IMR-90 (cell line): ENCODE measurements at regions not wholly inside any gene's neighbourhood (a gene's known extent, or its start where the extent isn't known, plus 50 kb on each side); places are given as distances from the start of the nearest gene placed in this dataset.

ENCODE experiments used
- ATAC-seq: fragments of 200-7000 bp; cut with Tn5 transposase; 2 replicates; pipeline ENCODE4 v1.9.1; 2020; ENCODE audit warnings: low read depth, mild to moderate bottlenecking, moderate library complexity
- BruUV-seq: library from RNA; stranded (reverse); fragments of 400-500 nt; replicated peaks from 2 replicates; lab custom pipeline; 2021; lab: Mats Ljungman, UMichigan
- CTCF ChIA-PET: fragments of 300-600 bp; formaldehyde crosslinking; extraction: SDS; loops from one replicate; lab custom pipeline; 2021; ENCODE audit warnings: antibody characterized with exemption; lab: Yijun Ruan, JAX
- POLR2A ChIA-PET: fragments of 300-600 bp; sonication (Branson Sonifier 250); formaldehyde crosslinking; loops from one replicate; lab custom pipeline; 2022; ENCODE audit warnings: antibody characterized with exemption; ENCODE audit not compliant: unreplicated experiment; lab: Charles Lee
- DNase-seq: peaks from one replicate; pipeline ENCODE4 v3.0.0; 2013
- H2AFZ ChIP-seq: replicated peaks from 2 replicates; pipeline ENCODE3; 2013; ENCODE audit warnings: low read length, mild to moderate bottlenecking; ENCODE audit not compliant: poor library complexity
- H2AK5ac ChIP-seq: 2 replicates; pipeline ENCODE4 v1.6.1; 2013; ENCODE audit warnings: low read depth, low read length, inconsistent platforms
- H2AK9ac ChIP-seq: replicated peaks from 2 replicates; pipeline ENCODE3; 2013; ENCODE audit warnings: mild to moderate bottlenecking, low read depth, low read length, moderate library complexity; ENCODE audit not compliant: poor library complexity
- H2BK120ac ChIP-seq: 2 replicates; pipeline ENCODE4 v1.6.1; 2013; ENCODE audit warnings: low read depth, low read length, inconsistent platforms
- H2BK15ac ChIP-seq: 3 replicates; pipeline ENCODE4 v1.6.1; 2013; ENCODE audit warnings: low read depth, low read length, inconsistent platforms
- H2BK20ac ChIP-seq: 2 replicates; pipeline ENCODE4 v1.6.1; 2013; ENCODE audit warnings: low read depth, mild to moderate bottlenecking, inconsistent platforms, low read length, moderate library complexity
- H2BK5ac ChIP-seq: 2 replicates; pipeline ENCODE4 v1.6.1; 2013; ENCODE audit warnings: mild to moderate bottlenecking, low read depth, low read length, inconsistent platforms; ENCODE audit not compliant: poor library complexity, severe bottlenecking
- H3K14ac ChIP-seq: replicated peaks from 2 replicates; pipeline ENCODE4 v1.6.1; 2013; ENCODE audit warnings: low read depth, low read length, inconsistent platforms
- H3K18ac ChIP-seq: 2 replicates; pipeline ENCODE4 v1.6.1; 2013; ENCODE audit warnings: low read depth, low read length, control low read depth
- H3K23ac ChIP-seq: 2 replicates; pipeline ENCODE4 v1.6.1; 2013; ENCODE audit warnings: low read depth, low read length, inconsistent platforms
- H3K27ac ChIP-seq: 2 replicates; pipeline ENCODE4 v1.5.1; 2013; ENCODE audit warnings: mild to moderate bottlenecking, control low read depth, low read length; ENCODE audit not compliant: insufficient read depth
- H3K27me3 ChIP-seq: 2 replicates; pipeline ENCODE4 v1.6.1; 2013; ENCODE audit warnings: low read length; ENCODE audit not compliant: control insufficient read depth, insufficient read depth
- H3K36me3 ChIP-seq: 2 replicates; pipeline ENCODE4 v1.6.1; 2013; ENCODE audit warnings: low read length, mixed read lengths; ENCODE audit not compliant: control insufficient read depth, insufficient read depth
- H3K4ac ChIP-seq: 2 replicates; pipeline ENCODE4 v1.6.1; 2013; ENCODE audit warnings: low read depth, low read length, inconsistent platforms
- H3K4me1 ChIP-seq: 2 replicates; pipeline ENCODE4 v1.6.1; 2013; ENCODE audit warnings: low read length, mixed read lengths; ENCODE audit not compliant: control insufficient read depth, insufficient read depth
- H3K4me2 ChIP-seq: 2 replicates; pipeline ENCODE4 v1.6.1; 2013; ENCODE audit warnings: low read depth, mild to moderate bottlenecking, control low read depth, low read length, moderate library complexity
- H3K4me3 ChIP-seq: 2 replicates; pipeline ENCODE4 v1.5.1; 2013; ENCODE audit warnings: low read depth, mild to moderate bottlenecking, control low read depth, low read length, moderate library complexity; ENCODE audit not compliant: insufficient read depth
- H3K56ac ChIP-seq: 2 replicates; pipeline ENCODE4 v1.6.1; 2013; ENCODE audit warnings: low read length, inconsistent platforms; ENCODE audit not compliant: insufficient read depth; ENCODE audit errors: extremely low read depth
- H3K79me1 ChIP-seq, 2 experiments: 2 replicates each; pipeline ENCODE4 v1.6.1; 2013; ENCODE audit warnings: low read length in 2 of 2, inconsistent platforms in 1 of 2, low read depth in 1 of 2
- H3K9ac ChIP-seq: 2 replicates; pipeline ENCODE4 v1.6.1; 2013; ENCODE audit warnings: low read depth, low read length, control low read depth
- H3K9me1 ChIP-seq: 2 replicates; pipeline ENCODE4 v1.6.1; 2013; ENCODE audit warnings: low read length, inconsistent platforms; ENCODE audit not compliant: insufficient read depth
- H3K9me3 ChIP-seq: 2 replicates; pipeline ENCODE4 v1.6.1; 2013; ENCODE audit warnings: low read length; ENCODE audit not compliant: control insufficient read depth, insufficient read depth
- H4K20me1 ChIP-seq: 2 replicates; pipeline ENCODE4 v1.6.1; 2013; ENCODE audit warnings: low read length, inconsistent platforms; ENCODE audit not compliant: insufficient read depth
- H4K5ac ChIP-seq: 2 replicates; pipeline ENCODE4 v1.6.1; 2013; ENCODE audit warnings: mild to moderate bottlenecking, low read depth, low read length, control low read depth
- H4K8ac ChIP-seq, 2 experiments: 2 replicates each; pipeline ENCODE4 v1.6.1; 2013; ENCODE audit warnings: low read depth in 2 of 2, low read length in 2 of 2, control low read depth in 1 of 2, inconsistent platforms in 1 of 2
- H4K91ac ChIP-seq: 2 replicates; pipeline ENCODE4 v1.6.1; 2013; ENCODE audit warnings: low read depth, low read length, inconsistent platforms; ENCODE audit not compliant: insufficient read depth
- BHLHE40 ChIP-seq: fragments of 150-350 bp; IDR thresholded peaks from 2 replicates; pipeline ENCODE4 v1.6.1; 2016; ENCODE audit warnings: mild to moderate bottlenecking, low read depth, low read length
- CEBPB ChIP-seq: IDR thresholded peaks from 2 replicates; pipeline ENCODE4 v1.6.1; 2012; ENCODE audit warnings: low read depth, low read length, improper control_type of control experiment
- CTCF ChIP-seq: conservative IDR thresholded peaks from 2 replicates; pipeline ENCODE4 v1.5.1; 2012; ENCODE audit warnings: mild to moderate bottlenecking, low read depth, low read length, improper control_type of control experiment
- MAFK ChIP-seq: IDR thresholded peaks from 2 replicates; pipeline ENCODE4 v1.6.1; 2012; ENCODE audit warnings: low read depth, low read length, improper control_type of control experiment
- MXI1 ChIP-seq: IDR thresholded peaks from 2 replicates; pipeline ENCODE4 v1.6.1; 2012; ENCODE audit warnings: low read depth, mild to moderate bottlenecking, low read length, moderate library complexity, borderline replicate concordance
- NFE2L2 ChIP-seq: fragments of 150-350 bp; IDR thresholded peaks from 2 replicates; pipeline ENCODE4 v1.6.1; 2016; ENCODE audit warnings: low read depth, mild to moderate bottlenecking, low read length
- POLR2A ChIP-seq: IDR thresholded peaks from 2 replicates; pipeline ENCODE4 v1.6.1; 2012; ENCODE audit warnings: mild to moderate bottlenecking, low read depth, low read length
- RAD21 ChIP-seq: IDR thresholded peaks from 2 replicates; pipeline ENCODE4 v1.6.1; 2012; ENCODE audit warnings: low read length, improper control_type of control experiment
- RCOR1 ChIP-seq: IDR thresholded peaks from 2 replicates; pipeline ENCODE4 v1.6.1; 2012; ENCODE audit warnings: mild to moderate bottlenecking, low read length, improper control_type of control experiment; ENCODE audit not compliant: insufficient replicate concordance
- RFX5 ChIP-seq: IDR thresholded peaks from 2 replicates; pipeline ENCODE4 v1.8.0; 2012; ENCODE audit warnings: low read depth, mild to moderate bottlenecking, low read length, moderate library complexity
- SMC3 ChIP-seq: fragments of 150-350 bp; IDR thresholded peaks from 2 replicates; pipeline ENCODE4 v1.6.1; 2016; ENCODE audit warnings: low read depth, mild to moderate bottlenecking, antibody characterized with exemption, low read length, moderate library complexity
- USF2 ChIP-seq: fragments of 150-350 bp; IDR thresholded peaks from 2 replicates; pipeline ENCODE4 v1.6.1; 2017; ENCODE audit warnings: mild to moderate bottlenecking, antibody characterized with exemption, low read length, low read depth
- WGBS, 2 experiments: methylation state at CpG; one replicate each; pipeline versions ENCODE4 v1.1.5 to v1.1.7; 2013; ENCODE audit warnings: missing lambda C conversion rate in 2 of 2; ENCODE audit not compliant: insufficient read length in 1 of 2; ENCODE audit errors: extremely low coverage in 2 of 2; 5-methylcytosine and 5-hydroxymethylcytosine counted together
- dilution Hi-C: fragments of 300-500 bp; cut with HindIII; formaldehyde crosslinking; loops from one replicate; pipeline ENCODE4 v1.14.3; 2018; ENCODE audit warnings: low sequenced_read_pairs; ENCODE audit not compliant: unreplicated experiment
- in situ Hi-C: fragments of 300-500 bp; cut with MboI; formaldehyde crosslinking; loops from 3 replicates; pipeline ENCODE4 v1.14.3; 2019; ENCODE audit warnings: low sequenced_read_pairs, inconsistent platforms, mixed read lengths
- intact Hi-C: fragments of 100-400 bp; cut with micrococcal nuclease; formaldehyde crosslinking; loops from 2 replicates; pipeline ENCODE4 v1.10.0; 2022

- CTCF ChIA-PET = no interaction called here
- H3K4me1 ChIP-seq = no peaks in the 10 kb centered on the region
- WGBS, 2 experiments = no CpG with 5 or more reads among the region's 3 CpGs
- H3K27me3 ChIP-seq = no peaks in the 10 kb centered on the region
- H3K4me3 ChIP-seq = no peak overlapping the region
- H3K18ac ChIP-seq = no peak overlapping the region
- in situ Hi-C loops = no loop called here
- H2BK5ac ChIP-seq = no peak overlapping the region
- no peak overlapping the region for H3K23ac ChIP-seq
- BruUV-seq = no TSS peak
- H2AK5ac ChIP-seq = no peak overlapping the region
- H3K9me1 ChIP-seq = no peaks in the 10 kb centered on the region
- no peaks in the 10 kb centered on the region for H3K79me1 ChIP-seq
- no peak overlapping the region for H2AFZ ChIP-seq
- H3K4ac ChIP-seq = no peak overlapping the region
- POLR2A ChIA-PET = no interaction called here
- H3K9ac ChIP-seq = no peak overlapping the region
- H3K56ac ChIP-seq = no peak overlapping the region
- TF ChIP-seq SMC3 = no peak
- no peak for TF ChIP-seq MAFK
- no peak for TF ChIP-seq MXI1
- no peak for TF ChIP-seq USF2
- no peak for TF ChIP-seq BHLHE40
- TF ChIP-seq RAD21 = no peak
- TF ChIP-seq CEBPB = no peak
- no peak for TF ChIP-seq RCOR1
- TF ChIP-seq NFE2L2 = no peak
- no peak for TF ChIP-seq CTCF
- no peak for TF ChIP-seq POLR2A
- no peak for TF ChIP-seq RFX5
- H4K5ac ChIP-seq = no peak overlapping the region
- no peak overlapping the region for H4K8ac ChIP-seq
- ATAC-seq (no peak), DNase-seq (no peak)
- H4K20me1 ChIP-seq = no peaks in the 10 kb centered on the region
- H3K4me2 ChIP-seq = no peak overlapping the region
- H4K91ac ChIP-seq = no peak overlapping the region
- no peak overlapping the region for H3K27ac ChIP-seq
- dilution Hi-C loops = no loop called here
- H2AK9ac ChIP-seq = no peak overlapping the region
- H3K14ac ChIP-seq = no peak overlapping the region
- no peak overlapping the region for H2BK120ac ChIP-seq
- no peaks in the 10 kb centered on the region for H3K9me3 ChIP-seq
- no peak overlapping the region for H2BK15ac ChIP-seq
- intact Hi-C loops = no loop called here
- no peaks in the 10 kb centered on the region for H3K36me3 ChIP-seq
- no peak overlapping the region for H2BK20ac ChIP-seq
Measured at GRCh38 chr1:88378560-88378959, 305.5 kb upstream of the PKN2 start.
